Middle frontal gyrus (tissue), 1 donor: ENCODE measurements at regions not wholly inside any gene's neighbourhood (a gene's known extent, or its start where the extent isn't known, plus 50 kb on each side); places are given as distances from the start of the nearest gene placed in this dataset.

Source experiments
- DNase-seq: peaks from one replicate; pipeline ENCODE4 v3.0.0-alpha.2; 2015; ENCODE audit warnings: low spot score; ENCODE audit errors: extremely low spot score

DNA sequence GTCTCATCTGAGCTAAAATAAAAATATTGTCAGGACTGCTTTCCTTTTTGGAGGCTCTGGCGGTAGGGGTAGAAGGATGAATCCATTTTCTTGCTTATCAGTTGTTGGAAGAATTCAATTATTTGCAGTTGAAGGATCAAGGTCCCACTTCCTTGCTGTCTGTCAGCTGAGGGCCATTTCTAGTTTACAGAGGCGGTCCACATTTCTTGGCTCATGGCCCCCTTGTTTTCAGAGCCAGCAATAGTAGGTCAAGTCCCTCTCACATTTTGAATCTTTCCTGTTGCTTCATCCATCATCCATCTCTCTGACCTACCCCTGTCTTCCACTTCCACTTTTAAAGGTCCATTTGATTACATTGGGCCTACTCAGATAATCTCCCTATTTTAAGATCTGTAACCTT, 1099.3 kb upstream of the DIAPH2 start:
- DNase-seq, result no peak

DNA sequence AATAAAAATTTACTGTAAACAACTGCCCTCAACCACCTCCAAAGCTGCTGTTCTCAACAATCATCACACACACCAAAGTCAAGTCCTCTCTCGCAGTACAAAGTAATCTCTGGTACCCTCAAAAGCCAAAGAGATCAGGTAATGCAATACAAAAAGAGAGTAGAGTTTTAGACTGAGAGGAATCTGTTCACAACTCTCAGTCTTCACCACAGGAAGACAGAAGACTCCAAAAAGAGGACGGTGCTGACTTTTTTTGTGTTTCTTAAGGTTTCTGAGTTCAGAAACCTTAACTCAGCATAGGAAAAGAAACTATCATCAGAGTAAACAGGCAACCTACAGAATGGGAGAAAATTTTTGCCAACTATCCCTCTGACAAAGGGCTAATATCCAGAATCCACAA, 1072.3 kb upstream of the DIAPH2 start:
- DNase-seq, result no peak

DNA sequence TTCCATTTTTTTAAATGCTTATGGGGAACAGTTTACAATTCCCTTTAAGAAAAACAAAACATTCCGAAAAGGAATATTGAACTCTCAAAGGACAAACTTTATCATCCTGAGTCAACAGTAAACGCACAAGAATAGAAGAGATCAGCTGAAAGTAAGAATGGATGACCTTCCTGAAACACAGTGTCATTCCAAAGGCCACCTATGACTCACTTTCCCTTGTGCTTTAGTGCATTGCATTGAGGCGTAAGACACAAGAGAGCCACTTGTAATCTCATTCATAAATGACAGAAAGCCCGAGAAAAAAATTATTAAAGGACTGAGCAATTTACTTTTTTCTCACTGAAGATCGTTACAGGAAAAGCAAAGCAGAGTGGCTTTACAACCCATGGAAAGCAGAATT, 1062.4 kb upstream of the DIAPH2 start:
- no peak for DNase-seq

DNA sequence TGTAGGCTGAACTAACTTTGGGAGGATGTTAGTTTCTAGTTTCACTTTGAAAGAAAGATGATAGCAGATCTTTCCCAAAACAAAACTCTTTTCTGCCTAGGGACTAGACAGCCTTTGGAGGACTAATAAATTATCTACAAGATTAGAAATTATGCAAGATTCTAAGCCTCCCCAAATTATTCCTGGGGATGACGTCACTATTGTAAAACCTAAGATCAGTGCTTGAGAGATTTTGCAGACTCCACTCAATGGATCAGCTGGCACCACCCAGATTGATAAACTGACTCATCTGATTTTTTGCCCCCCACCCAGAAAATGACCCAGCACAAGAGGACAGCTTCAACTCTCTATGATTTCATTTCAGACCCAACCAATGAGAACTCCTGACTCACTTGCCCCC, 1057.9 kb upstream of the DIAPH2 start:
- DNase-seq, result no peak

DNA sequence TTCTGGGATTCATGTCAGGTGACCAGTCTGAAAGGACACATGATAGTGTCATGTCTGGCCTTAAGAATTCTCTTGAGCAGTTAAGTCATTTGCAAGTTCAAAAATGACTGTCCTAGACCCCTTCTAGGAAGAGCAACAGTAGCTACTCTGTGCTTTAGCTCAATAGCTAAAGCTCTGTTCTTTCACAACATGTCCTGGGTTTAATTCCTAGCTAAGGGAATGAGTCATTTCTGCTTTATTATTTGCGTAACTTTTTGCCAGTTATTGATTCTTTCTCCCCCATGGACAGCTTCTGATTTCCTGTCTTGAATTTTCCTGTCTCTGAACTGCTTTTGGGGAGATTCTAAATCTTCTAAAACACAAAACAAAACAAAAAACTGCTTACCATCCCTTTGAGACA, 1055.8 kb upstream of the DIAPH2 start:
- DNase-seq, result no peak

DNA sequence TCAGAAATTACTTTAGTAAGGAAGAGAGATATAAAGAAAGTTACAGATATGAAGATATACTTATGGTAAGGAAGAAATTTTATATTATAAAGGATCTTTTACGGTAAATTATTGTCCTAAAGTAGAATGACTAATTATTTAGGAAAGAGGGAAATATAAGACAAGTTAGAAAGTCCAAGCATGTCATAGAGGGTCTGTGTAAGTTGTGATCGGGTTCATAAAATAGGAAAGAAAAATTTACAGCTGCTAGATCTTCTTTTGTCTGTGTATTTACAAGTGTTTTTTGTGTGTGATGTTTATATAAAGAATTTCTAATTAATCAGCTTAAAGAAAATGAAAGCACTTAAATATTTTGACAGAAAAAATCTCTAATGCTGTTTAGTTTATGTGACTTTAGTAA, 1054.9 kb upstream of the DIAPH2 start:
- no peak for DNase-seq

DNA sequence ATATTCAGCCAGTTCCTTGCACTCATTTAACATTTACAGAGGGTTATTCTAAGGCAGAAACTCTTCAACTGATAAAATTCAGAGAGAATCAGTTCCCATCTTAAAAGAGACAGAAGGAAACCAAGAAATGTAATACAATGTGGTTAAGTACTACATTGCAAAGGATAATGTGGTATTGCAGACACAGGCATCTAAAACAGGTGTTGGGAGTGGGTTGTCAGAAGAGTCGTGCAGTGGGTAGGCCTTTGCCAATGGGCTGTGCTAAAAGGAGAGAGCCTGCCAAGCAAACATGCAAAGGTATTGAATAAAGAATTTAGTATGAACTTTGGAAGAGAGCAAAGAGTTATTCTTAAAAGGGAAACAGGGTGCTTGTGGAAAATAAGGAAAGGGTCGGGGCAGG, 1044.4 kb upstream of the DIAPH2 start:
- no peak for DNase-seq

DNA sequence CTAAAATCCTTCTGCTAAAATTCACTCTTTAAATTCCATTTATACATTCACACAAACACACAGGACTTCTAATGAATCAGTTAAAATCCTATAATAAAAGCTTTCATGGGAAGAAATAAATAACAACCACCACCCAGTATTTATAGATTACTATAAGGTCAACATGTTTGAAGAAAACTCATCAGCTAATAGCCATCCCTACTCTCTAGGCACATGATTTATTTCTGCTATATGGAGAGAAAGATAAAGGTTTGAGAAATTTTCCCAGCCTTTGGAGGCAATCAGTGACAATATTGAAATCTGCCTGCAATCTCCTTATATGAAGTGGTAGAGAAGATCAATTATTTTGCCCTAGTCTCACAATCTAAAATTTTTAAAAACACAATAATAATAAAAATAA, 1038.9 kb upstream of the DIAPH2 start:
- DNase-seq, result no peak

DNA sequence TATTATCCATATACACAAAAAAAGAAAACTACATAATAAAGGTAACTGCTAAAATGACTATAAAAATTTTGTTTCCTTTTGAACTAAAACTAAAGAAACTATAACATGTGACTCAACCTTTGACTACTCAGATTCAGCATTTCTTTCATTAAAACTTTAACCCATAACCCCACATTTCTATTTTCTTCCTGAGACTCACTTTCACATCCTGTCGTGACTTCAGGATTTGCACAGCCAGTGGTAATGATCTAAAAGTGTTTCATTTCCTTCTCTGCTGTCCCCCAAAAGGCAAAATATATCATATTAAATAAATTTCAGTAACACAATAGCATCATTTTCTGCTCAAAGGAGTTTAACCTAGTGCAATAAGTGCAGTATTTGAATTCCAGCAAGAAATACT, 1022.4 kb upstream of the DIAPH2 start:
- no peak for DNase-seq

DNA sequence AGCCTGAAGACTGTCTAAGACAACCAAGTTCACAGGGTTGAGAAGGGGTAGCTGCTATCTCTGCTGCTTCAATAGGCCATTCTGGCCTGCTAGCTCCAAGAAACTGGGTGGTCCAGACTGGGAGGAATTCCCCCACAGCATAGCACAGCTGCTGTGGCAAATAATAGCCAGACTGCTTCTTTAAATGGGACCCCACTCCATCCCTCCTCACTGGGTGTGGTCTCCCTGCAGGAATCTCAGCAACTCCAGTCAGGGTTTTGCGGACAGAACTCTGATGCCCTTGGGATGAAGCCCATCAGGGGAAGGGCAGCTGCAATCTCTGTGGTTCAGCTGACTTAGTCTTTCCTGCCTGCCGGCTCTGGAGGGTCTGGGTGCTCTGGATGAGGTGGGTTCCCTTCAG, 1018.6 kb upstream of the DIAPH2 start:
- DNase-seq, result no peak

DNA sequence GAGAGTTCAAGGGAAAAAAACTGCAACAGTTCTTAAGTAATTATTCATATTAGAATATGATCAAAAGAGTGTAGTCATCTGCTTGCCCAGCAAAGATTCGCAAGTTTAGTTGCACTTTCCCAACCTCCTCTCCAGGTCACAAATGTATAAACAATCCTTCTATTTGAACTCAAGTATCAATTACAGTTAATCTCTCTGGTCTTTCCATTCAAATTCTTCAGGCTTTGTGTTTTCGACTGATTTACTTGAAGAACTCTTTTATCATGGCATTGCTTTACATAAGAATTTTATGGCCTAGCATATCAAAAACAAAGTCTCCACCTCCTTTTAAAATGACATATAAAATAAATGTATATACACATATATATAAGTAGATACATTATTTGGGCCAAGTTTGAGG, 1009.6 kb upstream of the DIAPH2 start:
- DNase-seq, result no peak

DNA sequence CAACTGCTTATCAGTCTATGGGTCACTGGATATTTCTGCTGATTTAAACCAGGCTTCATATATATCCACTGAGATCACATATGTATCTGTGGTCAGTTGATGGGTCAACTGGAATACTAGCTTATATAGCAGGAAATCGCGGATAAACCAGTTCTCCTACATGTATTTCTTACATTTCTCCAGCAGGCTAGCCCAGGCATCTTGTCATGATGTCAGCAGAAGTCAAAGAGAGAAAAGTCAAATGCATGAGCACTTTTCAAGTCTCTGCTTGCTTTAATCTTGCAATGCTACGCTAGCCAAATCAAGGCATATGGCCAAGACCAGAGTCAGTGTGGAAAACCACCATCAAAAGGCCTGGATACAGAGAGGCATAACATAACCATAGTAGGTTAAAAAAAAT, 1008.8 kb upstream of the DIAPH2 start:
- no peak for DNase-seq

DNA sequence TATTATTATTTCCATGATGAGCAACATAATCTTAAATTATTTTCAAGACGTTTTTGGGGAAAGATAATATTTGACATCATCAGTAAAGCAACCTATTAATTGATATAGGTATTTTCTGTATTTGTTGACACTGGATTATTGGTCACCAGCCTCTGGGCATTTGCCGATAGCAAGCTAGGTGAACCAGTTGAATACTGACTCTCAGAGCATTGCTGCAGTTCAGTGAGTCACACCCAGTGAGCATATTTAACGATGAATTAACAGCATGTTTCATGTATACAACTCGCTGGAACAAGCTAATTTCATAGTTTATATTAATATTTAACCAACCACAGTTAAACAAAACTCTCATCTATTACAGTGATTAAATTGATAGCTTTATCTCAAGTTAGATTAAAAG, 1006.0 kb upstream of the DIAPH2 start:
- no peak for DNase-seq

DNA sequence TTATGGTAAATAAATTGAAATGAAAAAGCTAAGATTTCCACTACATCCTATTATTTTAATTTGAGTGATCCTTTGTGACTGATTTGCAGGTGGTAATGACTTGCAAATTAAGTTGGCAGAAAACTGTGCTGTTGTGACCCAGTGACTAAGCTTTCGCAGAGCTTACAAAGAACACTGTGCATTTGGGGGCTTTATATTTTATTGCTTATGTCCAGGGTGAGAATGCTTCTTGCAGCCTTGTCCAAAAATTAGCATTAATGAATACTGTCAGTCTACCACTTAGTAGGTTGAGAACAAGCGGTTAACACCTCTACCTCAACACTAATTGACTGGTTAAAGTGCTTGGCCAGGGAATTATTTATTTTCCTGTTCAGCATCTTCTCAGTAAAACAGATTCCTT, 991.3 kb upstream of the DIAPH2 start:
- DNase-seq, result no peak

DNA sequence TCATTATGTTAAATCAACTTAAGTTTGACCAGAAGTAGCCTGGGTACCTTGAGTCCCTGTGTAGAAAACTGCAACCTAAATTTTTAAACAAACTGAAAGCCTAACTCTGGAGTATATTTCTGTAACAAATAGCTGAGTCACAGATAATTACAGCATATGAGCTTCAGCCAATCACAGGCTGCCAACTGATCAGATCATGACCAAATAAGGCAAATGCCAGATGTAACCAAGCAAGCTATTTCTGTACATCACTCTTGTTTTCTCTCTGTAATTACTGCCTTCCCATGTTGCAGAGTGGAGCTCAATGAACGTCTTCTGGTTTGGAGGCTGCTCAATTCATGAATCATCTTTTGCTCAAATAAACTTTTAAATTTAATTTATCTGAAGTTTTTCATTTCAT, 980.9 kb upstream of the DIAPH2 start:
- no peak for DNase-seq

DNA sequence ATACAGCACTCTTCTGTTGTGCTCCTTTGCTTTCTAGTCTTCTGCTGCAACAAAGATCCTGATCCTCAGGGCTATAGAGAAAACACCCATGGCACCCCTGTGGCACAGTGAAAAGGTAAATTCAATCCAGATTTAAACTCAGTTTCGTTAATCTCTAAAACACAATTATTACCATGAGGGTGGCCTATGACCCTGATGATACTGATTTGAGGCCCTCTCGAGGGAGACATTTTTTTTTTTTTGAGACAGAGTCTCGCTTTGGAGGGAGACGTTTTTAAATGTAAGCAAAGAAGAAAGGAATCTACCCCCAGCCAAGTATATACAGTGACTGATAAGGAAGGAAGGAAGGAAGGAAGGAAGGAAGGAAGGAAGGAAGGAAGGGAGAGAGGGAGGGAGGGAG, 967.8 kb upstream of the DIAPH2 start:
- no peak for DNase-seq

DNA sequence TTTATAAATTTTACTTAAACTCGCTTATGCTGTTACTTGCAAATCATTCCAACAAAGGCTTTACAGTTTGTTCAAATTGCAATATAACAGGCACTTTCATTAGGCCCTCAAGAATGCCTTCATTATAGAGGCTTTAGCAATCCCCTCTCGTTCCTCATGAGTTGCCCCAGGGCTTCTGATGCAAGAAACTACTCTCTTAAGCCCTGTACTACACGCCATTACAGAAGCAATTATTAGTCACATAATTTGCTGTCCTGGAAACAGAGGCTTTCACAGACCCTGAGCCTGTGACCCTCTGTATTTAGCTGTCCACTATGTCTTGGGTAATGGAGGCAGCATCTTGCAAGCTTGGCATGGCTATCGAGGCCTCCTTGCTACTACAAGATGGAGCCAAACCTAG, 965.9 kb upstream of the DIAPH2 start:
- DNase-seq, result no peak

DNA sequence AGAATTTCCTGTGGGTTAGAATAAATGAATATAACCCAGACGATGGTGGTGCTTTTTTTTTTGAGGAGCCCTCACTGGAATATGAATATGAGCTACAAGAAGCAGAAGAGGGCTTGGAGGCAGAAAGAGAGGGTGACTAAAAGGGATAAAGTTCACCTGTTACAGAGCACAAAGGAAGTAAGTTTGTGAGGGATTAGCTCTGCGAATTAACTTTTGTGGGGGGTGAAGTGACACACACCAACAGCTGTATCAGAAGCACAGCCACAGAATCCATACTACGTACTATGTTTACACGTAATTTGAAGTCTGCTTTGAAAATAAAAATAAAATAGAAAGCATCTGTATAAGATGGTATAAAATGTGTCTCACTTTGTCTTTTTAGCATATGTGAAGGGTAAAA, 963.6 kb upstream of the DIAPH2 start:
- no peak for DNase-seq

DNA sequence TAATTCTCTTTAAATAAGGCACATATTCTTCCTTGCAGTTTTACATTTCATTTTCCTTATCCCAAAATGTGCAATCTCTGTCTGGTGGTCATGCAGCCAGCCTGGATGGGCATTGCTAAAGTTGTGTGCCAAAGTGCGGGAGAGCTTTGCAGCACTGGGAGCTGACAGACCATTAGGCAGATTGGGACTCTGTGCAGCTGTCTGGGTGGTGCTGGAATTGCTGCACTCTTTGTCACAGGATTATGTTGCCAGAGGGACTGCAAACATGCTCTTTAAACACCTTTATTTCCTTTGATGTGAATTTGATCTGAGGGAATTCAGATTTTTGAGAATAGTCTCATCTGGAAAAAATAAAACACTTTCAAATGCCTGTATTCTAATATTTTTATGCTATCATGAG, 956.2 kb upstream of the DIAPH2 start:
- DNase-seq, result no peak

DNA sequence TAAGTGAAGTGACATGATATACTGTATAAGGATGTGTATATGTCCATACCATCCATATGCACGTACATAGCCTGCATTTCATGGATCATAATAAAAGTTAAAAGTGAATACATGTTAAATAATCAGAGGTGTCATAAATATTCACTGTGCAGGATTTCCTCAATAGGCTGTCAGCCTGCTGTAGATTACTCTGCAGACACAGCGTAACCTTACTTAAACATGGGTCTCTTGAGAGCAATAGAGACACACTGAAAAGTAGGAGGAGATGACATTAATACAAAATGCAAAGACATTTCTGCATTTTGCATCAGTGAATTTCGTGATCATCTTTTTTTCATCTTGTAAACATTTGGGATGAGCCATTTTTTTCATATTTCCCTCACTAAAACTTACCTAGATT, 955.2 kb upstream of the DIAPH2 start:
- no peak for DNase-seq

DNA sequence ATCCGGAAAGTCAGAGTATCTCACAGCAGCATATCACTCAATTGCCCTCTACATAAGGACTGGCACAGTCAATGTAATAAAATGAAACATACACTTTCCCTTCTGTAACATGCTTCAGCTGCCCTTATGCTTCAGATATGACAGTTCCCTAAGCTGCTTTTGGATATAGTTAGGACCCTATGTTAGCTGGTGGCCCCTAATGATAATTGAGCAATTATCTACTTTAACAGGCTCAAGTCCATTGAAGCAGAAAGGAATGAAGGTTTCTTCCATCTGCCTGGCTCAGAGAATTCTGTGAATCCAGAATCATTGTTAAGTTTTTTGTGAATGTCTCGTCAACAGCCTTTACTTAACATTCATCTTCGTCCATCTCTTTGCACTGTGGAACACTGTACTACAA, 951.2 kb upstream of the DIAPH2 start:
- no peak for DNase-seq

DNA sequence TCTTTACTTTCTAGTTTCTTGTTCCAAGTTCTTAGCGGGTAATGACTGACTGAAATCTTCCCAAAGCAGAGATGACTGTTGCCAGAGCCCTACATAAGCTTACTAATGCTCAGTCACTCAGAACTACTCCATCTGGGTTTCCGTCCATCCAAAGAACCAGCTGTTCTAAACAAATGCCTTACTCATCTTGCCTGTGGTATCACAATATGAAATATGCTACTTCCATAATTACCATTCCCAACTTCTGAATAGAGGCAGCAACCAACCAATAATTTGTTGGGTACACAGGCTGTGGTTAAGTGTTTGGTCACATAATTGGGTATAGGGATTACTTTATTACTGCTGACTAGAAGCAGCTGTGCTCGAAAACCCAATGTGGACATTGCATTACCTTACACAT, 930.2 kb upstream of the DIAPH2 start:
- DNase-seq, result no peak

DNA sequence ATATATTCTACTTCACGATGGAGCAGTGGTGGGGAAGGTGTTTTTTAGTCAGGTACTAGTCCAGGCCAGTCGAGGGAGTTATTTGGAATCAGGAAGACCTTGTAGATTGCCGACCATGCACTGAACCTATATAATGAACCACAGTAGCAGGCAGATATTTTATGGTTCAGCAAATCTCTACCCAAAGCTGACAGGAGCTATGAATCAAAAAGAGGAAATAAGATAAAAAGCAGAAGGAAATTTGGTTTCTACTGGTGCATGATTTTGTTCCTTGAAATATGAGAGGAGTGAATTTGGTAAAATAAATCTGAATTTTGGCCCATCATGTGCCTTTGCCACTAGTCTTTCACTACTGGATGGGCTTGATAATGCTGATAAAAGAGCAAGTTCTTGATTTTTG, 924.3 kb upstream of the DIAPH2 start:
- no peak for DNase-seq

DNA sequence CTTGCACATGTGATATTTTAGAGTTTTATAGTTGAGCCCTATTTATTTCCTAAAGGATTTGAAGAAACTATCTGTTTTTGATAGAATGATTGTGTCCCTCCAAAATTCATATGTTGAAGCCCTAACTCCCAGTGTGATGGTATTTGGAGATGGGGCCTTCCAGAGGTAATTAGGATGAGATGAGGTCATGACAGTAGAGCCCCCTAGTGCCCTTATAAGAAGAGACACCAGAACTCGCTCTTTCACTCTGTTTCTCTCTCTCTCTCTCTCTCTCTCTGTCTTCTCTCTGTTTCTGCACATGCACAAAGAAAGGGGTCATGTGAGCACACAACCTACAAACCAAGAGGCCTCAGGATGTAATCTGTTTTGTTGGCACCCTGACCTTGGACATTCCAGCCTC, 921.9 kb upstream of the DIAPH2 start:
- no peak for DNase-seq

DNA sequence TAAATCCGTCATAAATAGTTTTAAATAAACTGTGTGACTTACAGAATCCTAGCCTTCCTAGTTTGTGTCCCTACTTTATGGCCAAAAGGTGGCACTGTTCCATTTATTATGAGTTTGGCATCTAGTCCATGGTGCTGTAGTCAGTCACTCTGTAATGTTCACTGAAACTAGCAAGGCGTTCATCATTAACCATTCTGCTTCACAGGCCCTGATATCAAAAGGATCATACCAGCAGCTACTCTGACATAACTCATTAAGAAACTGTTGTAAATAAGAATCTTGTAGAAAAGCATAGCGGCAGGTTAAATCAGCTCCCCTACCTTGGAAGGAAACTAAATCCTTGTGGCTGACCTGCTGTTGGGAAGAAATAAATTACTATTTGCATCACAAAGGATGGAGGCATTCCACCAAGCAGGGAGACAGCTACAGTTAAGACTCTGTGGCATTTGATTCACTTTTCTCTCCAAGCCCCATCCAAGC, 919.6 kb upstream of the DIAPH2 start:
- DNase-seq, result peak; percentile 45
